SU-DHL-6 (cell line): ENCODE measurements at regions not wholly inside any gene's neighbourhood (a gene's known extent, or its start where the extent isn't known, plus 50 kb on each side); places are given as distances from the start of the nearest gene placed in this dataset.

ENCODE experiments used
- H2AFZ ChIP-seq: fragments of 200-600 bp; sonication (generic); 2 replicates; pipeline ENCODE4 v1.6.1; 2014; ENCODE audit warnings: low read depth, mild to moderate bottlenecking, moderate library complexity, mixed read lengths, antibody characterized with exemption, low read length; ENCODE audit not compliant: severe bottlenecking
- H3F3A ChIP-seq: fragments of 200-600 bp; shearing (Covaris generic); 2 replicates; pipeline ENCODE4 v1.6.0; 2016; ENCODE audit warnings: antibody characterized with exemption, mild to moderate bottlenecking; ENCODE audit not compliant: insufficient read depth
- H3K27ac ChIP-seq: fragments of 200-600 bp; sonication (generic); 2 replicates; pipeline ENCODE4 v1.5.1; 2016; ENCODE audit warnings: low read depth, mild to moderate bottlenecking, low read length, moderate library complexity, mixed read lengths
- H3K27me3 ChIP-seq: fragments of 200-600 bp; sonication (generic), shearing (Covaris generic); 2 replicates; pipeline ENCODE4 v1.6.0; 2014; ENCODE audit warnings: mild to moderate bottlenecking, low read length
- H3K36me3 ChIP-seq: fragments of 200-600 bp; sonication (generic); 2 replicates; pipeline ENCODE4 v1.6.1; 2014; ENCODE audit warnings: mild to moderate bottlenecking, low read length, mixed read lengths
- H3K4me2 ChIP-seq: fragments of 300-600, 200-600 bp; shearing (Covaris generic), sonication (generic); 2 replicates; pipeline ENCODE4 v1.6.0; 2014; ENCODE audit warnings: low read length, low read depth, mild to moderate bottlenecking; ENCODE audit not compliant: poor library complexity, severe bottlenecking
- H3K4me3 ChIP-seq: fragments of 200-600 bp; sonication (generic); 2 replicates; pipeline ENCODE4 v1.5.1; 2014; ENCODE audit warnings: antibody characterized with exemption, low read length, mild to moderate bottlenecking, mixed read lengths; ENCODE audit not compliant: insufficient read depth, poor library complexity, severe bottlenecking
- H3K79me2 ChIP-seq: fragments of 200-600 bp; sonication (generic); 2 replicates; pipeline ENCODE4 v1.6.1; 2014; ENCODE audit warnings: mild to moderate bottlenecking, low read length, moderate library complexity; ENCODE audit not compliant: insufficient read depth
- H3K9ac ChIP-seq: fragments of 200-600 bp; sonication (generic); 2 replicates; pipeline ENCODE4 v1.7.0; 2014; ENCODE audit warnings: mild to moderate bottlenecking, low read length
- H3K9me2 ChIP-seq: fragments of 200-600 bp; sonication (generic); replicated peaks from 2 replicates; pipeline ENCODE4 v1.6.1; 2014; ENCODE audit warnings: low read length; ENCODE audit not compliant: insufficient read depth
- H3K9me3 ChIP-seq: fragments of 200-600 bp; sonication (generic); 2 replicates; pipeline ENCODE4 v1.6.1; 2014; ENCODE audit warnings: low read length, mixed read lengths; ENCODE audit not compliant: insufficient read depth
- H4K20me1 ChIP-seq: fragments of 200-600 bp; sonication (generic); 2 replicates; pipeline ENCODE4 v1.6.1; 2014; ENCODE audit warnings: low read depth, mild to moderate bottlenecking, antibody characterized with exemption, low read length, moderate library complexity, mixed read lengths
- CTCF ChIP-seq: fragments of 200-600 bp; sonication (generic); IDR thresholded peaks from one replicate; pipeline ENCODE4 v1.5.1; 2017; ENCODE audit warnings: antibody characterized with exemption, mild to moderate bottlenecking, low read length, moderate library complexity; ENCODE audit not compliant: insufficient read depth, poor library complexity, severe bottlenecking
- EZH2phosphoT487 ChIP-seq: fragments of 200-600 bp; sonication (generic), shearing (Covaris generic); conservative IDR thresholded peaks from 2 replicates; pipeline ENCODE4 v1.6.1; 2018; ENCODE audit warnings: mild to moderate bottlenecking, antibody characterized with exemption, low read length, moderate library complexity, mixed read lengths

GRCh38 chr2:105554235-105554634, 155.4 kb upstream of the FHL2 start:
- no peak overlapping the region for H3K27ac ChIP-seq

GRCh38 chr2:105553538-105554196, 154.8 kb upstream of the FHL2 start:
- Histone ChIP-seq H3K9me2 (no peaks in the 10 kb centered on the region), H3K27ac (no peak overlapping the region), H3K9ac (no peak overlapping the region), H3K4me3 (no peak overlapping the region), H3F3A (no peaks in the 10 kb centered on the region), H4K20me1 (no peaks in the 10 kb centered on the region), H3K4me2 (no peak overlapping the region), H3K36me3 (no peaks in the 10 kb centered on the region), H3K27me3 (no peaks in the 10 kb centered on the region), H3K9me3 (no peaks in the 10 kb centered on the region), H3K79me2 (no peaks in the 10 kb centered on the region), H2AFZ (no peak overlapping the region)
- no peak for TF ChIP-seq CTCF
- no peak for TF ChIP-seq EZH2phosphoT487

More at GRCh38 chr2:105554235-105554634, 155.4 kb upstream of the FHL2 start:
- H3K9me3 ChIP-seq, result no peaks in the 10 kb centered on the region
- H3F3A ChIP-seq, result no peaks in the 10 kb centered on the region
- H3K4me2 ChIP-seq, result no peak overlapping the region
- H3K27me3 ChIP-seq, result no peaks in the 10 kb centered on the region
- no peak overlapping the region for H2AFZ ChIP-seq
- TF ChIP-seq EZH2phosphoT487 (no peak), CTCF (no peak)
- no peaks in the 10 kb centered on the region for H3K36me3 ChIP-seq
- no peaks in the 10 kb centered on the region for H3K9me2 ChIP-seq
- no peak overlapping the region for H3K9ac ChIP-seq
- H4K20me1 ChIP-seq, result no peaks in the 10 kb centered on the region
- no peaks in the 10 kb centered on the region for H3K79me2 ChIP-seq
- H3K4me3 ChIP-seq, result no peak overlapping the region

- Histone ChIP-seq H3F3A (no peaks in the 10 kb centered on the region), H3K9me2 (no peaks in the 10 kb centered on the region), H3K4me3 (no peak overlapping the region), H3K79me2 (no peaks in the 10 kb centered on the region), H4K20me1 (no peaks in the 10 kb centered on the region), H3K4me2 (no peak overlapping the region), H3K9ac (no peak overlapping the region), H3K27ac (no peak overlapping the region), H2AFZ (no peak overlapping the region), H3K36me3 (no peaks in the 10 kb centered on the region), H3K27me3 (no peaks in the 10 kb centered on the region), H3K9me3 (no peaks in the 10 kb centered on the region)
- TF ChIP-seq EZH2phosphoT487 (no peak), CTCF (no peak)
Observed at GRCh38 chr2:105546628-105546974, 147.8 kb upstream of the FHL2 start.
